HEK293T (cell line): ENCODE measurements at regions not wholly inside any gene's neighbourhood (a gene's known extent, or its start where the extent isn't known, plus 50 kb on each side); places are given as distances from the start of the nearest gene placed in this dataset.

Source experiments
- BHLHE40 ChIP-seq: fragments of 450-650 bp; IDR thresholded peaks from 2 replicates; pipeline ENCODE4 v1.6.1; 2016; ENCODE audit warnings: mild to moderate bottlenecking, moderate library complexity, borderline replicate concordance
- CTBP1 ChIP-seq: fragments of 450-650 bp; IDR thresholded peaks from 2 replicates; pipeline ENCODE4 v1.6.1; 2016; ENCODE audit warnings: borderline replicate concordance
- ELF4 ChIP-seq: fragments of 450-650 bp; IDR thresholded peaks from 2 replicates; pipeline ENCODE4 v1.6.1; 2017; ENCODE audit warnings: antibody characterized with exemption
- FOXA1 ChIP-seq: fragments of 450-650 bp; IDR thresholded peaks from 2 replicates; pipeline ENCODE4 v1.6.1; 2016; ENCODE audit warnings: mild to moderate bottlenecking
- FOXK2 ChIP-seq: fragments of 450-650 bp; IDR thresholded peaks from 2 replicates; pipeline ENCODE4 v1.6.1; 2016; ENCODE audit warnings: mild to moderate bottlenecking
- FOXM1 ChIP-seq: fragments of 450-650 bp; IDR thresholded peaks from 2 replicates; pipeline ENCODE4 v1.6.1; 2017; ENCODE audit warnings: mild to moderate bottlenecking, borderline replicate concordance
- HDGF ChIP-seq: fragments of 450-650 bp; IDR thresholded peaks from 2 replicates; pipeline ENCODE4 v1.6.1; 2017; ENCODE audit warnings: antibody characterized with exemption, borderline replicate concordance
- LEF1 ChIP-seq: fragments of 450-650 bp; IDR thresholded peaks from 2 replicates; pipeline ENCODE4 v1.6.1; 2017; ENCODE audit warnings: mild to moderate bottlenecking, borderline replicate concordance
- PKNOX1 ChIP-seq: fragments of 450-650 bp; IDR thresholded peaks from 2 replicates; pipeline ENCODE4 v1.6.1; 2016
- SP1 ChIP-seq: fragments of 450-650 bp; IDR thresholded peaks from 2 replicates; pipeline ENCODE4 v1.6.1; 2017
- SUZ12 ChIP-seq: fragments of 450-650 bp; IDR thresholded peaks from 2 replicates; pipeline ENCODE4 v1.6.1; 2016; ENCODE audit warnings: mild to moderate bottlenecking
- TARDBP ChIP-seq: fragments of 450-650 bp; IDR thresholded peaks from 2 replicates; pipeline ENCODE4 v1.6.1; 2016

GRCh38 chr12:58011676-58012075, 70.3 kb downstream of the ATP23 start:
- TF ChIP-seq LEF1: no peak
- no peak for TF ChIP-seq ELF4
- TF ChIP-seq CTBP1: no peak
- TF ChIP-seq TARDBP: no peak
- TF ChIP-seq PKNOX1: no peak
- TF ChIP-seq SUZ12: no peak
- no peak for TF ChIP-seq HDGF
- TF ChIP-seq FOXM1: no peak
- no peak for TF ChIP-seq BHLHE40
- no peak for TF ChIP-seq FOXK2
- TF ChIP-seq FOXA1: no peak
- no peak for TF ChIP-seq SP1
